G401.6 (cell line): ENCODE measurements at regions not wholly inside any gene's neighbourhood (a gene's known extent, or its start where the extent isn't known, plus 50 kb on each side); places are given as distances from the start of the nearest gene placed in this dataset.
"Not testable (repeated sequence)": the region's sequence is repeated elsewhere in the genome, so short reads cannot be mapped to it uniquely, and the experiment has no call there.

ENCODE experiments used
- FAIRE-seq: peaks from 2 replicates; lab custom pipeline; 2012; peaks lifted over from hg19 to GRCh38; lab: Jason Lieb, UNC

- FAIRE-seq = no peak
Measured at GRCh38 chr10:90193240-90193985, 492.0 kb downstream of the KIF20B start.

GRCh38 chr10:90195288-90195840, 494.0 kb downstream of the KIF20B start:
- no peak for FAIRE-seq

GRCh38 chr10:90197766-90198165, 496.4 kb downstream of the KIF20B start:
- FAIRE-seq = no peak

- no peak for FAIRE-seq
Measured at GRCh38 chr10:90199093-90199492, 497.7 kb downstream of the KIF20B start.

- FAIRE-seq = no peak
Measured at GRCh38 chr10:90199513-90199912, 498.1 kb downstream of the KIF20B start.

- FAIRE-seq = no peak
Measured at GRCh38 chr10:90204131-90204955, 503.0 kb downstream of the KIF20B start.

- no peak for FAIRE-seq
Measured at GRCh38 chr10:90204956-90205314, 503.5 kb downstream of the KIF20B start.

GRCh38 chr10:90205340-90205739, 503.9 kb downstream of the KIF20B start:
- FAIRE-seq = no peak

- no peak for FAIRE-seq
Measured at GRCh38 chr10:90213346-90213745, 512.0 kb downstream of the KIF20B start.

GRCh38 chr10:90218846-90219245, 517.5 kb downstream of the KIF20B start:
- no peak for FAIRE-seq

- FAIRE-seq = no peak
Measured at GRCh38 chr10:90222372-90222771, 521.0 kb downstream of the KIF20B start.

GRCh38 chr10:90222939-90223338, 521.5 kb downstream of the KIF20B start:
- FAIRE-seq = no peak

GRCh38 chr10:90224791-90225566, 523.6 kb downstream of the KIF20B start:
- FAIRE-seq = no peak

- FAIRE-seq = no peak
Measured at GRCh38 chr10:90226517-90226916, 525.1 kb downstream of the KIF20B start.

GRCh38 chr10:90227217-90227656, 525.8 kb downstream of the KIF20B start:
- FAIRE-seq = no peak

GRCh38 chr10:90227786-90228185, 526.4 kb downstream of the KIF20B start:
- no peak for FAIRE-seq

GRCh38 chr10:90229486-90229885, 528.1 kb downstream of the KIF20B start:
- no peak for FAIRE-seq

- not testable (repeated sequence) for FAIRE-seq
Measured at GRCh38 chr10:90233805-90234204, 532.4 kb downstream of the KIF20B start.

- no peak for FAIRE-seq
Measured at GRCh38 chr10:90245623-90246022, 544.2 kb downstream of the KIF20B start.

GRCh38 chr10:90250784-90251183, 549.4 kb downstream of the KIF20B start:
- not testable (repeated sequence) for FAIRE-seq

- no peak for FAIRE-seq
Measured at GRCh38 chr10:90269699-90270098, 568.3 kb downstream of the KIF20B start.

GRCh38 chr10:90274721-90275468, 573.5 kb downstream of the KIF20B start:
- FAIRE-seq = no peak
